HFFc6 (cell line): ENCODE measurements at regions not wholly inside any gene's neighbourhood (a gene's known extent, or its start where the extent isn't known, plus 50 kb on each side); places are given as distances from the start of the nearest gene placed in this dataset.

Experiments used
- DNase-seq: peaks from one replicate; pipeline ENCODE4 v3.0.0-alpha.2; 2018
- H3K27ac Mint-ChIP-seq: 2 replicates; pipeline ENCODE4 v1.8.0; 2020; ENCODE audit warnings: mild to moderate bottlenecking, mixed read lengths
- H3K27me3 Mint-ChIP-seq: 2 replicates; pipeline ENCODE4 v1.8.0; 2021; ENCODE audit warnings: mild to moderate bottlenecking, moderate library complexity, mixed read lengths; ENCODE audit not compliant: insufficient read depth
- H3K36me3 Mint-ChIP-seq: 2 replicates; pipeline ENCODE4 v1.8.0; 2021; ENCODE audit warnings: low read depth, mixed read lengths
- H3K4me1 Mint-ChIP-seq: 2 replicates; pipeline ENCODE4 v1.8.0; 2020; ENCODE audit warnings: low read depth, mixed read lengths
- H3K4me3 Mint-ChIP-seq: 2 replicates; pipeline ENCODE4 v1.8.0; 2020; ENCODE audit warnings: mild to moderate bottlenecking, moderate library complexity, mixed read lengths
- H3K9me3 Mint-ChIP-seq: 2 replicates; pipeline ENCODE4 v1.8.0; 2020; ENCODE audit warnings: mild to moderate bottlenecking, mixed read lengths
- TF ChIP-seq, protein P1 (sequence below): fragments of 200-600 bp; sonication (generic); IDR thresholded peaks from 2 replicates; pipeline ENCODE4 v1.5.0; 2021; ENCODE audit warnings: antibody characterized with exemption, mild to moderate bottlenecking

DNA sequence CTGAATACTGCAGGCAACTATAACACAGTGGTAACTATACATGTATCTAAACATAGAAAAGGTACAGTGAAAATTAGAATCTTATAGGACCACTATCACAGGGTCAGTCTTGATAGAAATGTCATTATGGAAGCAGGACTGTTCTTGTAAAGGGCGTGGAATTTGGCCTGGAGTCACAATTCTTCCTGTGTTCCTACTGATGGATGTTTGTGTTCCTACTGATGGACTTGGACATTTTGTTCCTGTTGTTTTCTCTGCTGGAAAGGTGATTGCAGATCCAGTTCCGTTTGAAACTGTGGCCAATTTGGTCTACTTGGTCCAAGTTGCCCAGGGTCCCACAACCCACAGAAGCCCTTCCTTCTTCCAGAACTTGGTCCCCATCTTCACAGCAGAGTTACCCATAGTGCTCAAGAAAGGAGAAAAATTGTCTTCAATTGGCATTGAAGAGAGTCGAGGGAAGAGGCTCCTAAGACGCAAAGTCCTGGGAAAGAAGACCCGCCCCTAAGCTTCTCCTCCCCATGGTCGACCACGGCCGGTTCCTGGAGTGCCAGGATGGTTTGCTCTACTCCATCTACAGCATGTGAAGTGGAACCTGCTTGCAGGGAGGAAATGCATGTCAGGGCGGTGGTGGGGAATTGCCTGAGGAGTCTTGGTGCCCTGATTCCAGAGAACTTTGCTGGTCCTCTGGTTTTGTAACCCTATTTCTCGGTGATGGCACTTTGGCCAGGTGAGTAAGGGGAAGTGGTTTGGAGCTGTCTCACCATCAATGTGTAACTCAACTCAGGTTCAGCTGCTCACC, 102.8 kb upstream of the RAB12 start:
- Mint-ChIP-seq H3K27me3 (peaks cover 37% of the 10 kb centered on the region), H3K27ac (no peak overlapping the region), H3K9me3 (no peaks in the 10 kb centered on the region), H3K36me3 (no peaks in the 10 kb centered on the region), H3K4me1 (0 out of 2 replicates have a peak, but pooled peaks cover 6% of the 10 kb centered on the region), H3K4me3 (no peak overlapping the region)
- no peak for DNase-seq
- TF ChIP-seq, protein P1, sequence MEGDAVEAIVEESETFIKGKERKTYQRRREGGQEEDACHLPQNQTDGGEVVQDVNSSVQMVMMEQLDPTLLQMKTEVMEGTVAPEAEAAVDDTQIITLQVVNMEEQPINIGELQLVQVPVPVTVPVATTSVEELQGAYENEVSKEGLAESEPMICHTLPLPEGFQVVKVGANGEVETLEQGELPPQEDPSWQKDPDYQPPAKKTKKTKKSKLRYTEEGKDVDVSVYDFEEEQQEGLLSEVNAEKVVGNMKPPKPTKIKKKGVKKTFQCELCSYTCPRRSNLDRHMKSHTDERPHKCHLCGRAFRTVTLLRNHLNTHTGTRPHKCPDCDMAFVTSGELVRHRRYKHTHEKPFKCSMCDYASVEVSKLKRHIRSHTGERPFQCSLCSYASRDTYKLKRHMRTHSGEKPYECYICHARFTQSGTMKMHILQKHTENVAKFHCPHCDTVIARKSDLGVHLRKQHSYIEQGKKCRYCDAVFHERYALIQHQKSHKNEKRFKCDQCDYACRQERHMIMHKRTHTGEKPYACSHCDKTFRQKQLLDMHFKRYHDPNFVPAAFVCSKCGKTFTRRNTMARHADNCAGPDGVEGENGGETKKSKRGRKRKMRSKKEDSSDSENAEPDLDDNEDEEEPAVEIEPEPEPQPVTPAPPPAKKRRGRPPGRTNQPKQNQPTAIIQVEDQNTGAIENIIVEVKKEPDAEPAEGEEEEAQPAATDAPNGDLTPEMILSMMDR, result no peak

DNA sequence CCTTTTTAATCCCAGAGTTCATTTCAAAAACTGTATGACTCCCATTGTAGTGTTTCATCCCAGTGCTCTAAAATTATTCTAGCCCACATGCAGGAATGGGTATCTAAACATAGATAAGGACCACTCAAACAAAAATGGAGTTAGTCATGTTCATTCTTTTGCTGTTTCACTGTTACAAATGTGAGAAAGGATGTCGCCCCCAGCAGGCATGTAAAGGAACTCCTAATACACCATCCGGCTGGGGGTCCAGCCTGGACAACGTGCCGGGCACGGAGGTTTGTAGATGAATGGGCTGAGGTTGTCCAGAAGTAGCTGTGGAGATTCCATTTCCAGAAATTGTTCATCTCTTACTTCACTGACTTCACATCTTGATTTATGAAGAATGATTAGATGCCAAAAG, 101.9 kb upstream of the RAB12 start:
- TF ChIP-seq, protein P1, result peak; percentile 64
- Mint-ChIP-seq H3K27ac (no peak overlapping the region), H3K4me1 (0 out of 2 replicates have a peak, but pooled peaks cover 6% of the 10 kb centered on the region), H3K9me3 (no peaks in the 10 kb centered on the region), H3K27me3 (peaks cover 39% of the 10 kb centered on the region), H3K36me3 (no peaks in the 10 kb centered on the region), H3K4me3 (no peak overlapping the region)
- no peak for DNase-seq

DNA sequence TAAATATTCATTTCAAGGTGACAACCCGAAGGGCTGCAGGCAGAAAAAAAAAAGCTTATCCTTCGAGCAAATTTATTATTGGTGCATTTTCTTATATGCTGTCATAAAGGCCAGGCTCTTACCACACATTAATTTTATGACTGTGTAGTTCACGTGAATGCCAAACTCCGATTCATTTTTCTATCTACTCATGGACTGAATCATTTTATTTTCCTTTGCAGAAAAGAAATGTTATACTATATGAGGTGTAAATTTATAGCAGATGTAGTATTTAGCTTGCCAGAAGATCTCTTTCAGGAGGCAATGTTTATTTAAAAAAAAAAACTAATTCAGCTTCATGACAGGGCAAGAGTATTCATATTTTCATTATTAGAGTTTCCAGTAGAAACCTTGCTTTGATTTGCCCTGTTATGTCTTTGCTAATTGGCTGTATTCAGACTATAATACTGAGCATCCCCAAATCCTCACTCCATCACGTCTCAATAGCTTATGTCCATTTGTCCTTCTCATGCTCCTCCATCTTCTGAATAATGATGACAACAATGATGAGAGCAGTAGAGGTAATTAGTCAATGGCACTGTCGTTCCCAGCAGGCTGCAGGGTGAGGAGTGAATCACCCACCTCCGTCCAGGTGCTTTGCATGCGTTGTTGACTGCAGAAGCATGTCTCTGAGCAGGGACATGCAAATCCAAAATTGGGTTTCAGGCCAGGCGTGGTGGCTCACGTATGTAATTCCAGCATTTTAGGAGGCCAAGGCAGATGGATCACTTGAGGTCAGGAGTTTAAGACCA, 101.1 kb upstream of the RAB12 start:
- Mint-ChIP-seq H3K4me1 (0 out of 2 replicates have a peak, but pooled peaks cover 6% of the 10 kb centered on the region), H3K27me3 (peaks cover 42% of the 10 kb centered on the region), H3K9me3 (no peaks in the 10 kb centered on the region), H3K27ac (no peak overlapping the region), H3K4me3 (no peak overlapping the region), H3K36me3 (no peaks in the 10 kb centered on the region)
- DNase-seq, result no peak
- TF ChIP-seq, protein P1, result no peak

DNA sequence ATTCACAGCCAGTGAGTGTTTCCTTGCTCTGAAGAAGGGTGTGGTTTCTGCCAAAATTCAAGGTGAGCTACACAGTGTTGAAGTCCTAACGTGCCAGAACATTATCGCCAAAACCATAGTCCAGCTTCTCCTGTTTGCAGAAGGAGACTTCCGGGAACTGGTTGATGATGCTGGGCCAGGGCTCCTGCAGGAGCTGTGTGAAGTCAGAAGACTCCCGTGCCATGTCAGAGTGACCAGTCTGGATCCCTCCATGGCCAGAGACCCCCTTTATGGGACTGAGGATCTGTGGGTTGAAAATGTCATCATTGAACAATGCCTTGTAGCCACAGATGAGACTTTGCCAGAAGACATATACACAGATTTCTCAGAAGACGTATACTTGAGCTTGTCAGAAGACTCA, 96.0 kb upstream of the RAB12 start:
- Mint-ChIP-seq H3K4me3 (no peak overlapping the region), H3K9me3 (no peaks in the 10 kb centered on the region), H3K4me1 (0 out of 2 replicates have a peak, but pooled peaks cover 7% of the 10 kb centered on the region), H3K36me3 (no peaks in the 10 kb centered on the region), H3K27me3 (peaks cover 36% of the 10 kb centered on the region), H3K27ac (no peak overlapping the region)
- TF ChIP-seq, protein P1, result no peak
- DNase-seq, result no peak

DNA sequence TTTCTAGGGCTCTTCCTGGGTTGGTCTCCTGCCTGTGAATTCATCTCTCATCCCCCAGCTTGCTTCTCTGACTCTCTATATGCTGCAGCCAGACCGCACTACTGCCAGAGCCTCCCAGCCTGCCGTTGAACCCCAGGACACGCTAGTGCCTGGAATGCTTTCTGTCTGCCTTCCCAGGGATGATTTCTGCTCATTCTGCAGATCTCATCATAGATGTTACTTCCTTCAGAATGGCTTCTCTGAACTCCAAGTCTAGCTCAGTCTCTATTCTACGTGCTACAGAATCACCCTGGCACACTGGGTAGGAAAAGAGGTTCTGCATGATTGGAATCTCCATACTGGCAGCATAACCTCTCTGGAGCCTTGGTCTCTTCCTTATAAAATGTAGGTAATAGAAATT, 94.8 kb upstream of the RAB12 start:
- Mint-ChIP-seq H3K36me3 (no peaks in the 10 kb centered on the region), H3K27ac (no peak overlapping the region), H3K9me3 (no peaks in the 10 kb centered on the region), H3K27me3 (peaks cover 35% of the 10 kb centered on the region), H3K4me1 (0 out of 2 replicates have a peak, but pooled peaks cover 5% of the 10 kb centered on the region), H3K4me3 (no peak overlapping the region)
- TF ChIP-seq, protein P1, result no peak
- no peak for DNase-seq
